HCT116 (cell line): ENCODE measurements at regions not wholly inside any gene's neighbourhood (a gene's known extent, or its start where the extent isn't known, plus 50 kb on each side); places are given as distances from the start of the nearest gene placed in this dataset.

Experiments
- ATAC-seq: fragments of 200-7000 bp; cut with Tn5 transposase; 2 replicates; pipeline ENCODE4 v1.9.1; 2020; ENCODE audit warnings: mild to moderate bottlenecking, moderate library complexity
- BruUV-seq: library from RNA; stranded (reverse); fragments of 400-500 nt; replicated peaks from 2 replicates; lab custom pipeline; 2021; lab: Mats Ljungman, UMichigan
- CTCF ChIA-PET: fragments of 300-600 bp; sonication (Branson Sonifier 250); formaldehyde crosslinking; loops from one replicate; lab custom pipeline; 2021; ENCODE audit warnings: antibody characterized with exemption; lab: Charles Lee
- POLR2A ChIA-PET: fragments of 300-600, 350-600 bp; sonication (Branson Sonifier 250); formaldehyde crosslinking; loops from one replicate; lab custom pipeline; 2021; ENCODE audit warnings: antibody characterized with exemption; lab: Charles Lee
- RAD21 ChIA-PET, 2 experiments: fragments of 300-600 bp; sonication (Branson Sonifier 250); formaldehyde crosslinking; loops; one replicate each; lab custom pipeline; 2023; ENCODE audit warnings: low total read pairs in 2 of 2; ENCODE audit not compliant: uncharacterized antibody in 2 of 2, unreplicated experiment in 2 of 2, low non-redundant PET in 1 of 2; lab: Charles Lee
- DNase-seq: peaks from one replicate; pipeline ENCODE4 v3.0.0-alpha.2; 2010; ENCODE audit warnings: low read depth, low spot score
- H2AFZ ChIP-seq: fragments of 200-600 bp; shearing (Covaris generic), sonication (generic); 2 replicates; pipeline ENCODE4 v1.6.1; 2017; ENCODE audit warnings: low read depth, mixed run types, mixed read lengths, antibody characterized with exemption, low read length; ENCODE audit not compliant: poor library complexity, severe bottlenecking
- H3K27ac ChIP-seq: 2 replicates; pipeline ENCODE4 v1.5.1; 2012; ENCODE audit warnings: low read depth, low read length
- H3K27me3 ChIP-seq: fragments of 200-600 bp; sonication (generic); 2 replicates; pipeline ENCODE4 v1.6.1; 2016; ENCODE audit warnings: mixed run types, low read length, mixed read lengths; ENCODE audit not compliant: insufficient read depth
- H3K36me3 ChIP-seq, 2 experiments: fragments of 200-500 bp in 1 of 2; fragments of 200-600 bp in 1 of 2; sonication (Bioruptor generic) in 1 of 2; sonication (generic) in 1 of 2; 2 replicates each; pipeline versions ENCODE4 v1.5.1 to v1.6.1; 2014 to 2016; ENCODE audit warnings: low read length in 2 of 2, inconsistent platforms in 1 of 2, mixed read lengths in 1 of 2, mixed run types in 1 of 2; ENCODE audit not compliant: insufficient read depth in 2 of 2, control insufficient read depth in 1 of 2
- H3K4me1 ChIP-seq, 2 experiments: fragments of 200-600 bp in 1 of 2; sonication (generic) in 1 of 2; 2 replicates each; pipeline versions ENCODE4 v1.5.1 to v1.6.1; 2012 to 2017; ENCODE audit warnings: low read length in 2 of 2, inconsistent platforms in 1 of 2, mild to moderate bottlenecking in 1 of 2, mixed read lengths in 1 of 2, mixed run types in 1 of 2, moderate library complexity in 1 of 2; ENCODE audit not compliant: insufficient read depth in 2 of 2, control insufficient read depth in 1 of 2
- H3K4me2 ChIP-seq: fragments of 200-600 bp; sonication (generic); 2 replicates; pipeline ENCODE4 v1.6.1; 2017; ENCODE audit warnings: mixed run types, low read length, mixed read lengths
- H3K4me3 ChIP-seq, 2 experiments: fragments of 200-600 bp in 1 of 2; sonication (generic) in 1 of 2; replicated peaks in 1 of 2; 2 replicates each; pipeline ENCODE4 v1.5.1; 2011 to 2016; ENCODE audit warnings: low read length in 2 of 2, control low read depth in 1 of 2, low read depth in 1 of 2, mild to moderate bottlenecking in 1 of 2, mixed read lengths in 1 of 2, mixed run types in 1 of 2
- H3K79me2 ChIP-seq: fragments of 200-600 bp; sonication (generic); 2 replicates; pipeline ENCODE4 v1.6.1; 2017; ENCODE audit warnings: mild to moderate bottlenecking, mixed run types, low read length, moderate library complexity, mixed read lengths; ENCODE audit not compliant: insufficient read depth
- H3K9ac ChIP-seq: fragments of 200-600 bp; sonication (generic); 2 replicates; pipeline ENCODE4 v1.6.1; 2016; ENCODE audit warnings: low read length, mixed read lengths
- H3K9me2 ChIP-seq: fragments of 200-600 bp; sonication (generic), shearing (Covaris generic); 2 replicates; pipeline ENCODE4 v1.6.1; 2017; ENCODE audit warnings: mixed run types, mild to moderate bottlenecking, moderate library complexity; ENCODE audit not compliant: insufficient read depth
- H3K9me3 ChIP-seq, 2 experiments: fragments of 200-500 bp in 1 of 2; fragments of 200-600 bp in 1 of 2; sonication (Bioruptor generic) in 1 of 2; sonication (generic) in 1 of 2; 2 replicates each; pipeline ENCODE4 v1.6.1; 2014 to 2017; ENCODE audit warnings: low read length in 2 of 2, mixed read lengths in 2 of 2, inconsistent platforms in 1 of 2, low read depth in 1 of 2, mild to moderate bottlenecking in 1 of 2, mixed run types in 1 of 2, moderate library complexity in 1 of 2; ENCODE audit not compliant: control insufficient read depth in 1 of 2, insufficient read depth in 1 of 2
- H4K20me1 ChIP-seq: fragments of 200-600 bp; sonication (generic), shearing (Covaris generic); 2 replicates; pipeline ENCODE4 v1.6.1; 2017; ENCODE audit warnings: mixed run types, mild to moderate bottlenecking, moderate library complexity; ENCODE audit not compliant: insufficient read depth
- ATF3 ChIP-seq: IDR thresholded peaks from 2 replicates; pipeline ENCODE4 v1.6.1; 2012
- CBX3 ChIP-seq: IDR thresholded peaks from 2 replicates; pipeline ENCODE4 v1.6.1; 2012; ENCODE audit warnings: low read depth
- CEBPB ChIP-seq: IDR thresholded peaks from 2 replicates; pipeline ENCODE4 v1.6.1; 2012; ENCODE audit warnings: low read depth
- CTCF ChIP-seq, 3 experiments: fragments of 200-600 bp in 1 of 3; sonication (generic) in 1 of 3; IDR thresholded peaks in 2 of 3; conservative IDR thresholded peaks in 1 of 3; 2 replicates each; pipeline ENCODE4 v1.5.1; 2012 to 2017; ENCODE audit warnings: low read depth in 2 of 3, low read length in 2 of 3, antibody characterized with exemption in 1 of 3, borderline replicate concordance in 1 of 3, control low read depth in 1 of 3, mild to moderate bottlenecking in 1 of 3, mixed read lengths in 1 of 3, mixed run types in 1 of 3, moderate library complexity in 1 of 3; ENCODE audit not compliant: insufficient read depth in 1 of 3
- EGR1 ChIP-seq: IDR thresholded peaks from 2 replicates; pipeline ENCODE4 v1.6.1; 2012; ENCODE audit warnings: low read depth
- EZH2phosphoT487 ChIP-seq: fragments of 200-600 bp; IDR thresholded peaks from 2 replicates; pipeline ENCODE4 v1.6.1; 2018; ENCODE audit warnings: antibody characterized with exemption, borderline replicate concordance
- POLR2A ChIP-seq: IDR thresholded peaks from 2 replicates; pipeline ENCODE4 v1.7.0; 2011; ENCODE audit warnings: borderline replicate concordance; ENCODE audit not compliant: insufficient read depth, insufficient read length; ENCODE audit errors: extremely low read depth
- RAD21 ChIP-seq: IDR thresholded peaks from 2 replicates; pipeline ENCODE4 v1.6.1; 2012; ENCODE audit warnings: low read depth, mild to moderate bottlenecking
- SIN3A ChIP-seq: IDR thresholded peaks from 2 replicates; pipeline ENCODE4 v1.6.1; 2012; ENCODE audit warnings: low read depth
- SP1 ChIP-seq: IDR thresholded peaks from 2 replicates; pipeline ENCODE4 v1.6.1; 2012; ENCODE audit warnings: low read depth
- SRF ChIP-seq: IDR thresholded peaks from 2 replicates; pipeline ENCODE4 v1.6.1; 2012; ENCODE audit warnings: low read depth
- ZBTB33 ChIP-seq: IDR thresholded peaks from 2 replicates; pipeline ENCODE4 v1.6.1; 2011; ENCODE audit warnings: mild to moderate bottlenecking, low read length, moderate library complexity; ENCODE audit not compliant: insufficient replicate concordance; ENCODE audit errors: extremely low read depth
- ZFX ChIP-seq: fragments of 450-650 bp; IDR thresholded peaks from 2 replicates; pipeline ENCODE4 v1.6.1; 2017
- intact Hi-C: fragments of 100-400 bp; cut with micrococcal nuclease; formaldehyde crosslinking; loops from 2 replicates; pipeline ENCODE4 v1.10.0; 2022

GRCh38 chr17:62150471-62150870 is 85.4 kb upstream of the MED13 start:
- POLR2A ChIA-PET, result no interaction called here
- no peak overlapping the region for H3K27ac ChIP-seq
- intact Hi-C loops, result no loop called here
- H3K79me2 ChIP-seq, result no peaks in the 10 kb centered on the region
- no peaks in the 10 kb centered on the region for H3K9me2 ChIP-seq
- H3K4me1 ChIP-seq, result no peaks in the 10 kb centered on the region
- BruUV-seq, result no TSS peak
- ATAC-seq, result no peak
- CTCF ChIA-PET, result no interaction called here
- no peak overlapping the region for H3K9ac ChIP-seq
- H2AFZ ChIP-seq, result no peak overlapping the region
- H3K4me3 ChIP-seq, result no peak overlapping the region
- H3K36me3 ChIP-seq, result no peaks in the 10 kb centered on the region
- TF ChIP-seq CBX3, result no peak
- no peak for TF ChIP-seq CTCF (IDR thresholded peaks at IDR 0.05 in 2 of 3, conservative IDR thresholded peaks at IDR 0.05 in 1 of 3; ENCODE audit: borderline replicate concordance in 1 of 3, insufficient read depth in 1 of 3, low read depth in 2 of 3, low read length in 2 of 3)
- no peak for TF ChIP-seq SP1
- no peak for TF ChIP-seq POLR2A
- no peak for TF ChIP-seq RAD21
- TF ChIP-seq SIN3A, result no peak
- TF ChIP-seq, all 23 proteins: peak for 0
- Histone ChIP-seq H3K9me3 (no peaks in the 10 kb centered on the region), H4K20me1 (no peaks in the 10 kb centered on the region), H3K27me3 (no peaks in the 10 kb centered on the region), H3K4me2 (no peak overlapping the region)
- DNase-seq, result no peak
- RAD21 ChIA-PET, result no interaction called here

GRCh38 chr17:62149961-62150360 is 84.9 kb upstream of the MED13 start:
- Histone ChIP-seq H3K36me3 (no peaks in the 10 kb centered on the region), H3K27ac (no peak overlapping the region), H3K4me2 (no peak overlapping the region), H3K9me3 (no peaks in the 10 kb centered on the region), H4K20me1 (no peaks in the 10 kb centered on the region), H3K9ac (no peak overlapping the region), H3K9me2 (no peaks in the 10 kb centered on the region), H2AFZ (no peak overlapping the region), H3K27me3 (no peaks in the 10 kb centered on the region), H3K4me1 (no peaks in the 10 kb centered on the region), H3K79me2 (no peaks in the 10 kb centered on the region), H3K4me3 (no peak overlapping the region)
- DNase-seq, result no peak
- intact Hi-C loops, result no loop called here
- BruUV-seq, result no TSS peak
- ChIA-PET CTCF (no interaction called here), POLR2A (no interaction called here), RAD21 (no interaction called here)
- no peak for ATAC-seq
- TF ChIP-seq CEBPB (no peak), SRF (no peak), SP1 (no peak), RAD21 (no peak), ZBTB33 (no peak), ZFX (no peak), SIN3A (no peak), ATF3 (no peak), EGR1 (no peak), CBX3 (no peak), EZH2phosphoT487 (no peak)
